Left ventricle myocardium superior (tissue), 1 donor: ENCODE measurements at regions not wholly inside any gene's neighbourhood (a gene's known extent, or its start where the extent isn't known, plus 50 kb on each side); places are given as distances from the start of the nearest gene placed in this dataset.
"Not testable (repeated sequence)": the region's sequence is repeated elsewhere in the genome, so short reads cannot be mapped to it uniquely, and the experiment has no call there.

Experiments
- ATAC-seq: fragments of 200-7000 bp; cut with Tn5 transposase; one replicate; pipeline ENCODE4 v1.9.1; 2020; ENCODE audit warnings: mild to moderate bottlenecking, moderate library complexity
- DNase-seq: peaks from one replicate; pipeline ENCODE4 v3.0.0-alpha.2; 2020
- intact Hi-C: fragments of 100-400 bp; cut with micrococcal nuclease; formaldehyde crosslinking; loops from one replicate; pipeline ENCODE4 v1.11.0; 2022
- donor health status: DM: no; HTN: yes; CAD: no; lungs with severe emphysema.

GRCh38 chr11:50088231-50088630 is 55.6 kb downstream of the OR4C45 start:
- DNase-seq (no peak), ATAC-seq (no peak)
- intact Hi-C loops = no loop called here

- ATAC-seq = no peak
- intact Hi-C loops = no loop called here
- no peak for DNase-seq
Measured at GRCh38 chr11:50098186-50098725, 65.6 kb downstream of the OR4C45 start.

GRCh38 chr11:50102916-50103315 is 70.2 kb downstream of the OR4C45 start:
- intact Hi-C loops = no loop called here
- ATAC-seq (no peak), DNase-seq (no peak)

- intact Hi-C loops = not testable (repeated sequence)
- ATAC-seq = peak; percentile 95
- DNase-seq = peak; percentile 29
Measured at GRCh38 chr11:50140686-50141085, 108.0 kb downstream of the OR4C45 start.

GRCh38 chr11:50146308-50146707 is 113.6 kb downstream of the OR4C45 start:
- intact Hi-C loops, DNase-seq, ATAC-seq: not testable (repeated sequence)

- DNase-seq, intact Hi-C loops, ATAC-seq: not testable (repeated sequence)
Measured at GRCh38 chr11:50147946-50148345, 115.3 kb downstream of the OR4C45 start.

GRCh38 chr11:50155508-50155907 is 122.8 kb downstream of the OR4C45 start:
- DNase-seq (no peak), ATAC-seq (no peak)
- intact Hi-C loops = no loop called here

- DNase-seq = no peak
- intact Hi-C loops = no loop called here
- ATAC-seq = no peak
Measured at GRCh38 chr11:50164050-50164449, 131.4 kb downstream of the OR4C45 start.

GRCh38 chr11:50169634-50170033 is 137.0 kb downstream of the OR4C45 start:
- intact Hi-C loops = no loop called here
- no peak for DNase-seq

GRCh38 chr11:50170115-50170514 is 137.4 kb downstream of the OR4C45 start:
- intact Hi-C loops = no loop called here
- no peak for ATAC-seq
- no peak for DNase-seq

More at GRCh38 chr11:50169634-50170033, 137.0 kb downstream of the OR4C45 start:
- ATAC-seq = no peak

GRCh38 chr11:50174189-50174588 is 141.5 kb downstream of the OR4C45 start:
- intact Hi-C loops = no loop called here
- ATAC-seq = peak; percentile 69
- DNase-seq = no peak

- intact Hi-C loops = no loop called here
- ATAC-seq = no peak
- no peak for DNase-seq
Measured at GRCh38 chr11:50174975-50175374, 142.3 kb downstream of the OR4C45 start.

- intact Hi-C loops = no loop called here
- ATAC-seq = no peak
- no peak for DNase-seq
Measured at GRCh38 chr11:50178737-50179136, 146.1 kb downstream of the OR4C45 start.

- intact Hi-C loops = no loop called here
- no peak for ATAC-seq
- no peak for DNase-seq
Measured at GRCh38 chr11:50181334-50181733, 148.7 kb downstream of the OR4C45 start.

GRCh38 chr11:50182486-50182885 is 149.8 kb downstream of the OR4C45 start:
- intact Hi-C loops = no loop called here
- DNase-seq = peak; percentile 15
- ATAC-seq = peak; percentile 61

GRCh38 chr11:50183170-50183569 is 150.5 kb downstream of the OR4C45 start:
- ATAC-seq, intact Hi-C loops: not testable (repeated sequence)
- DNase-seq = peak; percentile 24

GRCh38 chr11:50186146-50186545 is 153.5 kb downstream of the OR4C45 start:
- intact Hi-C loops = no loop called here
- ATAC-seq = no peak
- DNase-seq = no peak

- DNase-seq (no peak), ATAC-seq (peak; percentile 96)
- intact Hi-C loops = no loop called here
Measured at GRCh38 chr11:50187220-50187619, 154.5 kb downstream of the OR4C45 start.

GRCh38 chr11:50188040-50188439 is 155.4 kb downstream of the OR4C45 start:
- DNase-seq = no peak
- ATAC-seq = peak; percentile 62
- intact Hi-C loops = no loop called here

- ATAC-seq = peak; percentile 66
- intact Hi-C loops = no loop called here
Measured at GRCh38 chr11:50192743-50193142, 160.1 kb downstream of the OR4C45 start.

GRCh38 chr11:50214376-50214775 is 181.7 kb downstream of the OR4C45 start:
- no peak for ATAC-seq
- DNase-seq = no peak
- intact Hi-C loops = no loop called here

More at GRCh38 chr11:50192743-50193142, 160.1 kb downstream of the OR4C45 start:
- DNase-seq = no peak

- ATAC-seq = no peak
- intact Hi-C loops = no loop called here
- no peak for DNase-seq
Measured at GRCh38 chr11:50220651-50221050, 188.0 kb downstream of the OR4C45 start.
